Endothelial cell of umbilical vein (primary cell): ENCODE measurements at regions not wholly inside any gene's neighbourhood (a gene's known extent, or its start where the extent isn't known, plus 50 kb on each side); places are given as distances from the start of the nearest gene placed in this dataset.

Experiments used
- MYC ChIP-seq: IDR thresholded peaks from one replicate; pipeline ENCODE4 v1.6.1; 2011; ENCODE audit warnings: mild to moderate bottlenecking, low read depth, low read length
- POLR2A ChIP-seq: IDR thresholded peaks from 2 replicates; pipeline ENCODE4 v1.6.1; 2012; ENCODE audit warnings: low read depth, mild to moderate bottlenecking, control low read depth, low read length
- TF ChIP-seq, protein P1 (sequence below), 2 donors: IDR thresholded peaks; 1 replicate in 1 of 2; 2 replicates in 1 of 2; pipeline ENCODE4 v1.5.1; 2011; ENCODE audit warnings: low read length in 2 of 2, mild to moderate bottlenecking in 2 of 2, moderate library complexity in 2 of 2, control low read depth in 1 of 2, inconsistent platforms in 1 of 2, low read depth in 1 of 2; ENCODE audit not compliant: insufficient read depth in 1 of 2; ENCODE audit errors: extremely low read depth in 1 of 2

DNA sequence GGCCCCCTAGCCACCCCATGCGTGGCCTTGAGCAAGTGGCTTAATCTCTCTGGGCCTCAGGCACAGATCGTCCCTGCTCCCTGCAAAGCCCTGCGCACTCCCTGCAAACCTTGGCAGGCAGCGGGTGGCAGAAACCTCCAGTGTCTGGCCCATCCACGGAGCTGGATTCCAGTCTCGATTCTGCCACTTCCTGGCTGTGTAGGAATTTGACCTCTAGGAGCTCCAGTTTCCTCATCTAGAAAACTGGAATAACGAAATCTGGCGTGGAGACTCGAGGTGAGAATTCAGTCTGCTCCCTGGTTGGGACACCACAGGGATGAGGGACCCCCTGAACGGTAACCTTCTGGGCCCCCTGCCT lies 186.9 kb downstream of the MN1 start:
- TF ChIP-seq, protein P1, sequence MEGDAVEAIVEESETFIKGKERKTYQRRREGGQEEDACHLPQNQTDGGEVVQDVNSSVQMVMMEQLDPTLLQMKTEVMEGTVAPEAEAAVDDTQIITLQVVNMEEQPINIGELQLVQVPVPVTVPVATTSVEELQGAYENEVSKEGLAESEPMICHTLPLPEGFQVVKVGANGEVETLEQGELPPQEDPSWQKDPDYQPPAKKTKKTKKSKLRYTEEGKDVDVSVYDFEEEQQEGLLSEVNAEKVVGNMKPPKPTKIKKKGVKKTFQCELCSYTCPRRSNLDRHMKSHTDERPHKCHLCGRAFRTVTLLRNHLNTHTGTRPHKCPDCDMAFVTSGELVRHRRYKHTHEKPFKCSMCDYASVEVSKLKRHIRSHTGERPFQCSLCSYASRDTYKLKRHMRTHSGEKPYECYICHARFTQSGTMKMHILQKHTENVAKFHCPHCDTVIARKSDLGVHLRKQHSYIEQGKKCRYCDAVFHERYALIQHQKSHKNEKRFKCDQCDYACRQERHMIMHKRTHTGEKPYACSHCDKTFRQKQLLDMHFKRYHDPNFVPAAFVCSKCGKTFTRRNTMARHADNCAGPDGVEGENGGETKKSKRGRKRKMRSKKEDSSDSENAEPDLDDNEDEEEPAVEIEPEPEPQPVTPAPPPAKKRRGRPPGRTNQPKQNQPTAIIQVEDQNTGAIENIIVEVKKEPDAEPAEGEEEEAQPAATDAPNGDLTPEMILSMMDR (IDR thresholded peaks at IDR 0.05; ENCODE audit: extremely low read depth in 1 of 2, insufficient read depth in 1 of 2, low read depth in 1 of 2, low read length in 2 of 2), result no peak
- TF ChIP-seq POLR2A (no peak), MYC (no peak)
